Right kidney (tissue), 1 donor: ENCODE measurements at regions not wholly inside any gene's neighbourhood (a gene's known extent, or its start where the extent isn't known, plus 50 kb on each side); places are given as distances from the start of the nearest gene placed in this dataset.

Source experiments
- DNase-seq: peaks from one replicate; pipeline ENCODE4 v3.0.0-alpha.2; 2016

DNA sequence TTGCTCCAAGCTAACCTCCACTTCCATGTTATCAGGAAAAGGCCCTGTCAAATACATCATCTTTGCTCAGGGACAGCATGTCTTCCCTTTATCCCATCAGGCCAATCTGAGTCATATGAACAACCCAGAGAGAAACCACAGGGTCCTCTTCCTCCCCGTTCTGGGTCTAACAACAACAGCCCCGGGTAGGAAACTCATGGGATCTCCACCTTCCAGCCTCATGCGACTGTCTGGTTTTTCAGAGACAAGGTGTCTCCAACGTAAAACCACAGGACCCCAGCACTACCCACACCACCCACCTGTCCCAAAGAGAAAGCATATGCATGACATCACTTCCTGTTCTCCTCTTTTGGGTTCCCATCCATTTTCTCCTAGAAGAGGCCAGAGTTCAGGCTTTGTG is 217.9 kb downstream of the ENC1 start:
- DNase-seq = no peak

DNA sequence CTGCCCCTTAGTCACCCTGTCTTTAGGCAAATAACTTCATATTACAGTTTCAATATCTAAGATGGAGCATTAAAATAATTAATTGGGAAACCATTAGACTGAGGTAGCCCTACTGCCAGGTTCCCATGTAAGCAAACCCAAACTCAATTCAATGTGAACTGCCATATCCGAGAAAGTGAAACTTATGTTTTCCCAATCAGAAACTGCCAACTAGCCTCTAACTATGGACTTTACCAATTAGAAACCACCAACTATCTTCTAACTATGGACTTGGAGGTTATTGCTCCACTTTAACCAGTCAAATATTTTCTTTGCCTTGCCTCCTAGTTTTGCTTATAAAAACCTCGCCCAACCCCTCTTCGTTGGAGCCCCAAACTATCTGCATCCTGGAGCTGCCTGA is 218.5 kb downstream of the ENC1 start:
- no peak for DNase-seq

DNA sequence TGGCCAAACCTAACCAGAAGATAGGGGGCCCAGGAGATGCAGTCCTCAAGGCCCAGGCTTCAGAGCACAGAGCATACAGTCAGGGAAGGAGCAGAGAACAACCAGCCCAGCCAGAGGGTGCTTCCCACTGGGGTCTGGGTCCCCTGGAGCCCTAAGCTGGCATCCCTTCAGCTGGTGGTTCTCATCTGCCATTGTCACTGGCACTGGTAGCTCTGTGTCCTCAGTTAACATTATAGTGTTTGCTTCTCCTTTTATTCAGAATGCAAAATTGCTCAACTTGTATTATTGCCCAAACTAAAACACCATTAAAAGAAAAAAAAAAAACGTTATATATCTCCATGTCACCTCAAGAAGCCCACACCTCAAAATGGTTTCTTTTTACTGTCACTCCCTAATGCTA is 219.2 kb downstream of the ENC1 start:
- DNase-seq = no peak

GRCh38 chr5:74420947-74421346 is 219.6 kb downstream of the ENC1 start:
- no peak for DNase-seq

DNA sequence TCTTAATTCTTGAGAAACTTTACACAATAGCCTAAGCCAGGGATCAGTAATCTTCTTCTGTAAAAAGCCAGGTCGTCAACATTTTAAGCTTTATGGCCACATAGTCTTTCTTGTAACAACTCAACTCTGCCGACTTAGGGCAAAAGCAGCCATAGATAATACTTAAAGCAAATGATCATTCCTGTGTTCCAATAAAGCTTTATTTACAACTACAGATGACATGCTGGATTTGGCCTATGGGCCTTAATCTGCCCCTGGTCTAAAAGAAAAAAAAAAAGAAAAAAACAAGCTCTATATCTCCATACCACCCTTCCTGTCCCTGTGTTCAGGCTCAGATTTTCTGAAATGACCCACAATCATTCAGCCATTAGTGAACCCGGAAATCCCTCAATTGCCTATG is 220.3 kb downstream of the ENC1 start:
- no peak for DNase-seq

- DNase-seq = no peak
These were observed 221.1 kb downstream of the ENC1 start for GRCh38 chr5:74419468-74419867.

DNA sequence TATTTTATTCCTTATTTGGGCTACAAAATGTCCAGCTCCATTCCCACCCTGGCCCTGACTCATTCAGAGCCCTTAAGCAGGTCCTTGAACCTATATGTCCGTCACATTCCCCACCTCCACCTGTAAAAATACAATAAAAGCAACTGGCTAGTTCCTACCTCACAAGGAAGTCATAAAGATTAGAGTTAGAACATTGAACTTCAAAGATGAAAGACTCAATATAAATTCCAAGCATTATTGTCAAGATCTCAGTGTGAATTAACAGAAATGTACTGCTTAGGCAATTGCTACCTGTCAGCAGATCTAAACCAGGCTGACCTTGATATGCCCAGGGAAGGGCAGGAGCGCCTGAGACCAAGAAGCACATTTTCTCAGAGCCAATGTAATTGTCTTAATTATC is 221.8 kb downstream of the ENC1 start:
- DNase-seq = no peak

DNA sequence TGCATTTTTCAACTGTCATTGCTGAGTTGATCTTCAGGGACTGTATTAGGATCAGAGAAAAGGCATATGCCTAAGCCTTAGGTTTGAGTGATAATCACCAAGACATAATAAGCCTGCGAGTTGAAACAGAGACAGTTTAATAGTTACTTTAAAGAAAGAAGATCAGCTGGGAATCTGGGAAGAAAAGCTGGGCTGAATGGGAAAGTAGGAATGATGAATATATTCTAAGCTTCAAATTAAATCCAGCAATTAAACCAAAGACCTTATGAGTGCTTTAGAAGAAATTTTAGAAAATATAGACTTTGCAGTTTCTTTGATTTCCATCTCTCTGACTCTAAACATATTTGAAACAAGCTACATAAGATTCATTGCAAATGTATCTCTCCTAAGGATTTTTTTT is 222.3 kb downstream of the ENC1 start:
- DNase-seq = no peak

DNA sequence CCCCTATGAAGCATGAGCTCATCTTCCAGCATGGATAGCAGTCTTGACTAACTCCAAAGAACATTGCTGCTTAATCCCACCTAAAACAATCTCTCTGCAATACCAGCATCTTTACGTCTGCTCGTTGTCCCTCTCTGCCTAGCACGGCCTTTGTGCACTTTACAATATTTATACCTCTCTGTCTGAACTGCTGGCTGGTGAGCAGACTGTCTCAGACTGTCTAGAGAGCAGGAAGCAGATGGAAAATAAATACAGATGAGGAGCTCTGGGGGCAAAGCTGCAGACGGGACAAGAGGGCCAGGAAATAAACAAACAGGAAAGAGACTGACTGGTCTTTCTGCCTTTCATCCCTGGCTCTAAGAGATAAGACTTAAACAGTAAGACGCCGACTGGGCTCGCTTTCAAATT is 224.8 kb downstream of the ENC1 start:
- no peak for DNase-seq

GRCh38 chr5:74414228-74414627 is 226.3 kb downstream of the ENC1 start:
- DNase-seq = no peak

GRCh38 chr5:74413403-74414048 is 227.0 kb downstream of the ENC1 start:
- DNase-seq = no peak

GRCh38 chr5:74412066-74412465 is 228.5 kb downstream of the ENC1 start:
- no peak for DNase-seq

DNA sequence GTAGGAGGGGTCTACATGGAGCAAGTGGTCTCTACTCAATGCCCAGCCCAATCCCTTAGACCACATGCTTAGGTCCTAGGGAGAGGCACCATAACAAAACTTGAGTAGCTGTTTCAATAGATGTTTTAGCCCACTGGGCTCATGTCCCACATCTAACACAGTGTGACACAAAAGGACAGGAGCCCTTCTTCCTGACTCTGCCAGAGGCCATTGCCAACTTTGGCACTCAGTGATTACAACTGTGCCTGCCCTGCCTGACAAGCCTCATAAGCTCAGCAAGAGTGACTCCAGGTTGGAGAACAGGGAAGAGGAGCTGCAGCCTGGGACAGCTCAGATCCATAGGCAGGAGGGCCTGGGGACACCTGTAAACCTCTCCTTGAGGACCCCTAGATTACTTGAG is 230.8 kb downstream of the ENC1 start:
- no peak for DNase-seq

DNA sequence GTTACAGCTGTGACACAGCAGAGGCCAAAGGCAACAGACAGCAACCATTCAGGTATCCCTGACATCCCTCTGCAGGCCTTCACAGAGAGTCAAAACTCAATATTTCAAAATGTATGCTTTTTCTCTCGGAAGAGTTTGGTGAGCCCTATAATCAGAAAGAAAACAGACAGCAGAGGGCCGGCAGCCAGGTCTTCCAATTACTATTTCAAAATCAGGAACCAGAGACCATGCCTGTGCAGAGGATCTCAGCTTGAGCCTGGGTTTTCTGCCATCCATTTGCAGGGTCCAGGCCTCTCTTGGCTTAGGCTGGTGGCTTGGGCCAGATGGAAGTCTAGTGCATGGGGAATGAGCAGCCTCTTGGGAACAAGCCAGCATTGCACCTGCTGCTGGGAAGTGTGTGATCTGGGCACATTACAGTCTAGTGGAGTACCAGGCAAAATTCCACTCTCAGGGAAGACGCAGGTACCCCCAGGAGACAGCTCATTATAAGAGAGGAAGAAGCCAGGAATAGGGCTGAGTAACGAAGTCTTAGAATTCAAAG is 231.3 kb downstream of the ENC1 start:
- no peak for DNase-seq

GRCh38 chr5:74408150-74409043 is 232.1 kb downstream of the ENC1 start:
- no peak for DNase-seq

DNA sequence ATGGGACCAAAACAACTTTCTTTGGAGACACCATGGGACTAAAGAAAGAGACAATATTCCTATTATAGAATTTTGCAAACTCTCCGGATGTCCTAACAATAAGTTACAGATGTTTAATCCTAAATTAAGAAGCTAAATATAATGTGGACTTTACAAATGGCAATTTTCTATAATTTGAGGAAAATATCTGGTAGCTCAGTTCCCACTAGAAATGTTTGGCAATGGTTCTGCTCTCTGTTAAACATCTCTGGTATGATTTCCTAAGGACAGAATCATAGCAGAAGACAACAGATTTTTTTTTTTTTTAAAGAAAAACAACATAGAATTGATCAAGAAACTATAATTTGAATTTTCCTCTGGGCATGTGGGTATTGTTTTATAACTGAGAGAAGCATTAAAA is 232.8 kb downstream of the ENC1 start:
- DNase-seq = no peak

DNA sequence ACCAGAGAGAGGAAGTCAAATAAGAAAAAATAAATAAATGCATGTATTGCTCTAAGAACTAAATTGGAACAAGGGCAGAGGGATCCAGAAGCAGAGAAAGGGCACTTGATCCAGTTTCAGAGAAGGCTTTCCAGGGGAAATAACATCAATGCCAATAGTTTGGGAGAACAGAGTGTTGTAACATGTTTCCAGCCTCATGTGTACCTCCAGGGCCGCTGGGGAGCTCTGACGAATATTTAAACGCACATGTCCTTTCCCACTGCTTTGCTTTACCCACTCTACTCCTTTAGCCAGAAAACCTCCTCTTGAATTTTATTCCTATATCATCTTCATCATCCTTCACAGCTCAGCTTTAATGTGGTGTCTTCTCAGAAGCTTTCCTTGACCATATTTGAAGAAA is 233.7 kb downstream of the ENC1 start:
- no peak for DNase-seq

- DNase-seq = no peak
These were observed 234.9 kb downstream of the ENC1 start for GRCh38 chr5:74405593-74405992.

DNA sequence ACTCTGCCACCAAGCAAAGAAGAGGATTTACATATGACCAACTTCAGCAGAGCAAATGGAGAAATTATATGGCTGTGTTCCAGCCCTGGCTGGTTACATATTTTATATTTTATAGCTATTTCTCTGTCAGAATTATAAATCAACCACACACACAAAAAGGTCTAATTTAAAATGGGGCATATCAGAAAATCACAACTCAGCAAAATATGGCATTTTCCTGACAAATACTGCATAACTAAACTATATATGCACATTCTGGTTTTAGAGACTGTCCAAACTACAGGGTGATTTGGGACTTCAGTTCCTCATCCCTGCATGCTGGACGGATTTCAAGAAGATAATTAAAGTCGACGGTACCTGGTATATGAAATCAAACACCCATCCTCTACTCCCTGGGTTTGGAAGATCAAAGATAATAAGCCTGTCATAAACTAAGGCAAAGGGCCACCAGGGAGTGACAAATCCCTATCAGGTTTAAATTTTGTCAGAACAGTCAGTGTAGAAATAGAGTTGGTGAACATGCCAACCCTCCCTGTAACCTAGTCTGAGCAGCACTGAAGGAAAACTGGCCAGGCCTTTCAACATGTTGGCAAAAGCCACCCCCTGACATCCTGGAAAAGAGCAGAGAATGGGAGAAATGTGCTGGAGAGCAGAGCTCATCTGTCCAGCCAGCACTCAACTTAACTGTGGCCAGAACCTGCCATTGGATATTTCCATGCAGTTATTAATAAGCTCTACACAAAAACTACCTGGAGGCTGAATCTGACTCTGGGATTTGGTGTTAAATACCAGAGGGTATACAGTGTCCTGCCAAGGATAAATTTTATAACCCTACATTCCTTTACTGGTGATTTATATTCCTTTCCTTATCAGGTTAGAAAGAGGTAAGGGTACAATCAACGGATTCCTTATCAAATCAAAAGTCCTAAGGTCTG is 235.7 kb downstream of the ENC1 start:
- no peak for DNase-seq

- no peak for DNase-seq
These were observed 236.8 kb downstream of the ENC1 start for GRCh38 chr5:74403771-74404170.

- no peak for DNase-seq
These were observed 238.0 kb downstream of the ENC1 start for GRCh38 chr5:74402553-74402952.

- DNase-seq = no peak
These were observed 238.6 kb downstream of the ENC1 start for GRCh38 chr5:74401946-74402320.
